ENCODE measurements at regions not wholly inside any gene's neighbourhood (a gene's known extent, or its start where the extent isn't known, plus 50 kb on each side); places are given as distances from the start of the nearest gene placed in this dataset.

DNA sequence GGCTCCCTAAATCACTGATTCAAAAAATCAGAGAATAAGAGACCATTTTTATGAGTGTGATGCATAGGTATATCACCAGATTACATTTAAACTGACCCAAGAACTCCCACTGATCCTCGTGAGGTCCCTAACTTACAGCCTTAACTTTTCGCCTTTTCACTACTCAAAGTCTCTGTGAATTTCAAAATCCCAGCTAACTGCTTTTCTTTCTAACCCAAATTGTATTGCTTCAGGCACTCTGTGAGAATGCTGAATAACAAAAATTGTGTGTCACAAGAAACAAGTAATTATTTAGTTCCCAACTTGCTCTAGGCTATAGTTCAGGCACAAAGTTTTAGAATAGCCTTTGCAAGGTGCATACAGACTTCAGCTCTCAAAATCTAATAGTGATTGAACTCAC is 368.6 kb downstream of the CHSY3 start:
- 77 to 84% methylated on average over 2 of the region's 2 CpGs for WGBS, 2 donors (ENCODE audit: low coverage in 1 of 2)
- intact Hi-C loops (cut with DNase I; ENCODE audit: low total_unique reads) = no loop called here
- Histone ChIP-seq H3K4me3 (no peak overlapping the region), H3K36me3 (no peaks in the 10 kb centered on the region), H3K4me1 (no peaks in the 10 kb centered on the region), H3K27ac (no peak overlapping the region), H3K27me3 (no peaks in the 10 kb centered on the region), H3K9me3 (no peaks in the 10 kb centered on the region)
- no peak for DNase-seq
- TF ChIP-seq POLR2A (IDR thresholded peaks at IDR 0.05) = no peak
- no peak for TF ChIP-seq POLR2AphosphoS5 (IDR thresholded peaks at IDR 0.05)
- no peak for TF ChIP-seq EP300 (IDR thresholded peaks at IDR 0.05; ENCODE audit: low read depth)
- TF ChIP-seq, protein P1, sequence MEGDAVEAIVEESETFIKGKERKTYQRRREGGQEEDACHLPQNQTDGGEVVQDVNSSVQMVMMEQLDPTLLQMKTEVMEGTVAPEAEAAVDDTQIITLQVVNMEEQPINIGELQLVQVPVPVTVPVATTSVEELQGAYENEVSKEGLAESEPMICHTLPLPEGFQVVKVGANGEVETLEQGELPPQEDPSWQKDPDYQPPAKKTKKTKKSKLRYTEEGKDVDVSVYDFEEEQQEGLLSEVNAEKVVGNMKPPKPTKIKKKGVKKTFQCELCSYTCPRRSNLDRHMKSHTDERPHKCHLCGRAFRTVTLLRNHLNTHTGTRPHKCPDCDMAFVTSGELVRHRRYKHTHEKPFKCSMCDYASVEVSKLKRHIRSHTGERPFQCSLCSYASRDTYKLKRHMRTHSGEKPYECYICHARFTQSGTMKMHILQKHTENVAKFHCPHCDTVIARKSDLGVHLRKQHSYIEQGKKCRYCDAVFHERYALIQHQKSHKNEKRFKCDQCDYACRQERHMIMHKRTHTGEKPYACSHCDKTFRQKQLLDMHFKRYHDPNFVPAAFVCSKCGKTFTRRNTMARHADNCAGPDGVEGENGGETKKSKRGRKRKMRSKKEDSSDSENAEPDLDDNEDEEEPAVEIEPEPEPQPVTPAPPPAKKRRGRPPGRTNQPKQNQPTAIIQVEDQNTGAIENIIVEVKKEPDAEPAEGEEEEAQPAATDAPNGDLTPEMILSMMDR (IDR thresholded peaks at IDR 0.05) = no peak
- in situ Hi-C loops (cut with MboI; ENCODE audit: low pct_ligation_motif_present in 1 of 4, low pct_unique_long_range_greater_than_20kb in 1 of 4, low sequenced_read_pairs in 3 of 4) = no loop called here

GRCh38 chr5:130270786-130271185 is 366.5 kb downstream of the CHSY3 start:
- DNase-seq = no peak
- in situ Hi-C loops (cut with MboI; ENCODE audit: low pct_ligation_motif_present in 1 of 4, low pct_unique_long_range_greater_than_20kb in 1 of 4, low sequenced_read_pairs in 3 of 4) (no loop called here), intact Hi-C loops (cut with DNase I; ENCODE audit: low total_unique reads) (no loop called here)
- H3K27me3 ChIP-seq = no peaks in the 10 kb centered on the region
- TF ChIP-seq, protein P1 (IDR thresholded peaks at IDR 0.05) = no peak
- no peak for TF ChIP-seq POLR2A (IDR thresholded peaks at IDR 0.05)
- no peak for TF ChIP-seq POLR2AphosphoS5 (IDR thresholded peaks at IDR 0.05)
- no peak for TF ChIP-seq EP300 (IDR thresholded peaks at IDR 0.05; ENCODE audit: low read depth)
- no peaks in the 10 kb centered on the region for H3K4me1 ChIP-seq
- H3K36me3 ChIP-seq = no peaks in the 10 kb centered on the region
- H3K4me3 ChIP-seq = no peak overlapping the region
- H3K9me3 ChIP-seq = no peaks in the 10 kb centered on the region
- no peak overlapping the region for H3K27ac ChIP-seq

DNA sequence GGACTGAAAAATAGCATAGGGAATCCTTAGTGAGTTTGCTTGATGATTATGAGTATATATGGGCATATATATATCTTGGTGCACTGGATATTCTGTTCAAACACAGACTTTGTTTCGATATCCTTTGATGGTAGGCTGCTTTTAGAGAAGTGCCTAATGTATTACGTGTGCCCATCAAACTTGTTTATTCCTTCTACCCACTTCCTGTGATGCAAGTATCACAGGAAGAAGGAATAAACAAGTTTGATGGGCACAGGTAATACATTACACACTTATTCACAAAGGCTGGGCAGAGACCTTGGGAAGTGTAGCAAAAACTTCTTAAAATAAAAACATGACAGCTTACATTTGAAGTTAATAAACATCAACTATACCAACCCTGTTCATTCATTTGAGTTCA is 364.2 kb downstream of the CHSY3 start:
- Histone ChIP-seq H3K27me3 (no peaks in the 10 kb centered on the region), H3K36me3 (no peaks in the 10 kb centered on the region), H3K4me3 (no peak overlapping the region), H3K27ac (no peak overlapping the region), H3K4me1 (no peaks in the 10 kb centered on the region), H3K9me3 (no peaks in the 10 kb centered on the region)
- intact Hi-C loops (cut with DNase I; ENCODE audit: low total_unique reads) (no loop called here), in situ Hi-C loops (cut with MboI; ENCODE audit: low pct_ligation_motif_present in 1 of 4, low pct_unique_long_range_greater_than_20kb in 1 of 4, low sequenced_read_pairs in 3 of 4) (no loop called here)
- 71 to 74% methylated on average over 2 of the region's 2 CpGs for WGBS, 2 donors (ENCODE audit: low coverage in 1 of 2)
- no peak for DNase-seq
- TF ChIP-seq POLR2A (IDR thresholded peaks at IDR 0.05) (no peak), EP300 (IDR thresholded peaks at IDR 0.05; ENCODE audit: low read depth) (no peak), POLR2AphosphoS5 (IDR thresholded peaks at IDR 0.05) (no peak)
- TF ChIP-seq, protein P1 (IDR thresholded peaks at IDR 0.05) = no peak

GRCh38 chr5:130267926-130268325 is 363.7 kb downstream of the CHSY3 start:
- H3K9me3 ChIP-seq = no peaks in the 10 kb centered on the region
- no peaks in the 10 kb centered on the region for H3K36me3 ChIP-seq
- H3K4me3 ChIP-seq = no peak overlapping the region
- in situ Hi-C loops (cut with MboI; ENCODE audit: low pct_ligation_motif_present in 1 of 4, low pct_unique_long_range_greater_than_20kb in 1 of 4, low sequenced_read_pairs in 3 of 4) (no loop called here), intact Hi-C loops (cut with DNase I; ENCODE audit: low total_unique reads) (no loop called here)
- TF ChIP-seq, protein P1 (IDR thresholded peaks at IDR 0.05) = no peak
- TF ChIP-seq EP300 (IDR thresholded peaks at IDR 0.05; ENCODE audit: low read depth) = no peak
- TF ChIP-seq POLR2AphosphoS5 (IDR thresholded peaks at IDR 0.05) = no peak
- TF ChIP-seq POLR2A (IDR thresholded peaks at IDR 0.05) = no peak
- WGBS, 2 donors (ENCODE audit: low coverage in 1 of 2) = 86 to 88% methylated on average over 2 of the region's 2 CpGs
- no peak for DNase-seq
- no peaks in the 10 kb centered on the region for H3K4me1 ChIP-seq
- H3K27ac ChIP-seq = no peak overlapping the region
- H3K27me3 ChIP-seq = no peaks in the 10 kb centered on the region

Data from transverse colon (tissue), 4 donors.